ENCODE measurements at regions not wholly inside any gene's neighbourhood (a gene's known extent, or its start where the extent isn't known, plus 50 kb on each side); places are given as distances from the start of the nearest gene placed in this dataset.

DNA sequence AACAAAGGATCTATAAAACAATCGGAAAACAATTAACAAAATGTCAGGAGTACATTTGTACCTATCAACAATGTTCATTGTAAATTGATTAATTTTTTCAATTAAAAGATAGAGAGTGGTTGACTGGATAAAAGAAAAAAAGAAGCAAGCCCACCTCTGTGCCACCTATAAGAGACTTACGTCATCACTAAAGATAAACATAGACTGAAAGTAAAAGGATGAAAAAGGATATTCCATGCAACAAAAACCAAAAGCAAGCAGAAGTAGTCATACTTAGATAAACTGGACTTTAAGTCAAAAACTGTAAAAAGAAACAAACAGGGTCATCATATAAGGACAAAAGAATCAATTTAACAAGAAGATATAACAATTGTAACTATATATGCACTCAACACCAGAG is 197.4 kb downstream of the RASEF start:
- TF ChIP-seq POLR2A (IDR thresholded peaks at IDR 0.05; ENCODE audit: low read depth, low read length) (no peak), TAF1 (IDR thresholded peaks at IDR 0.05; ENCODE audit: low read depth, low read length) (no peak), POLR2AphosphoS5 (IDR thresholded peaks at IDR 0.05; ENCODE audit: low read depth, low read length) (no peak), SPI1 (IDR thresholded peaks at IDR 0.05; ENCODE audit: low read depth, low read length) (no peak), PAX5 (IDR thresholded peaks at IDR 0.05; ENCODE audit: insufficient read depth, low read length, severe bottlenecking) (no peak)

All from GM12891 (cell line).